Renal cortical epithelial cell (primary cell): ENCODE measurements at regions not wholly inside any gene's neighbourhood (a gene's known extent, or its start where the extent isn't known, plus 50 kb on each side); places are given as distances from the start of the nearest gene placed in this dataset.
"Not testable (repeated sequence)": the region's sequence is repeated elsewhere in the genome, so short reads cannot be mapped to it uniquely, and the experiment has no call there.

ENCODE experiments used
- DNase-seq: peaks from one replicate; pipeline ENCODE4 v3.0.0-alpha.2; 2011; ENCODE audit warnings: low read depth

DNA sequence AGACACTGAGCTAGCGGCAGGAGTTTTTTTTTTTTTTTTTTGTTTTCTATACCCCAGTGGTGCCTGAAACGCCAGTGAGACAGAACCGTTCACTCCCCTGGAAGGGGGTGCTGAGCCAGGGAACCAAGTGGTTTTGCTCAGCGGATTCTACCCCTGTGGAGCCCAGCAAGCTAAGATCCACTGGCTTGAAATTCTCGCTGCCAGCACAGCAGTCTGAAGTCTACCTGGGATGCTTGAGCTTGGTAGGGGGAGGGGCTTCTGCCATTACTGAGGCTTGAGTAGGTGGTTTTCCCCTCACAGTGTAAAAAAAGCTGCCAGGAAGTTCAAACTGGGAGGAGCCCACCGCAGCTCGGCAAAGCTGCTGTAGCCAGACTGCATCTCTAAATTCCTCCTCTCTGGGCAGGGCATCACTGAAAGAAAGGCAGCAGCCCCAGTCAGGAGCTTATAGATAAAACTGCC lies 173.0 kb downstream of the DMAC1 start:
- DNase-seq, result not testable (repeated sequence)

DNA sequence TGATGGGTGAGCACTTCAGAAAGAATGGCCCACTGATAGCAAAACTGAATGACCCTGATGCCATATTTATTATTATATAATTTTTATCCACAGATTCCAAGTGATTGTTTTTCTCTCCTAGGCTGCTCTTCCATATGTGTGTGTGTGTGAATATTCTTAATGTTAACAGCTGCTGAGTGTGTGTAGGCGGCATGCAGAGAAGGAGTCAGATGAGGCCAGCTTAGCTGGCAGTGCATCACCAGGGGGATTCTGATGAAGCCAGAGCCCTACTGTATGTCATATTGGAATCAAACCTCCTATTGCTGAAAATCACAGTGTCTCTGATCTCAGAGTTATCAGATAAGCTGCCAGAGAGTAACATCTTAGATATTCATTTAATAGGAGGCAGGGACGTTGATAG lies 177.1 kb downstream of the DMAC1 start:
- no peak for DNase-seq

DNA sequence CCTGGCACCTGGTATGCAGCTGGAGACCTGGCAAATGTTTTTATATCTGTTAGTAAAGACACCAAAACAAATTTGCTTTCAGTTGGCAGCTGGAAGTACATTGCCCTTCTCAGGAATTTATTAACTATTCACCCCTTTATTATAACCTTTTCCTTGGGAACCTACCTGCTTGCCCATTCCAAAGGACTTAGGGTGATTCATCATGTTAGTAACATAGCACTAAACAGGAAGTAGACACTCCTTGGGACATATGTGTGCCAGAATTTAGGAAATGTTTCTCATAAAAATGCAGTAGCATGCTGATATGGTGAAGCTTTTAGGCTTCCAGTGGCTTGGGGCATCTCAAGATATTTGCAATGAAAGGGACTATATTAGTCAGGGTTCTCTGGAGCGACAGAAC lies 184.2 kb downstream of the DMAC1 start:
- DNase-seq, result no peak

- DNase-seq, result no peak
Observed at GRCh38 chr9:7613931-7614330, 185.6 kb downstream of the DMAC1 start.

DNA sequence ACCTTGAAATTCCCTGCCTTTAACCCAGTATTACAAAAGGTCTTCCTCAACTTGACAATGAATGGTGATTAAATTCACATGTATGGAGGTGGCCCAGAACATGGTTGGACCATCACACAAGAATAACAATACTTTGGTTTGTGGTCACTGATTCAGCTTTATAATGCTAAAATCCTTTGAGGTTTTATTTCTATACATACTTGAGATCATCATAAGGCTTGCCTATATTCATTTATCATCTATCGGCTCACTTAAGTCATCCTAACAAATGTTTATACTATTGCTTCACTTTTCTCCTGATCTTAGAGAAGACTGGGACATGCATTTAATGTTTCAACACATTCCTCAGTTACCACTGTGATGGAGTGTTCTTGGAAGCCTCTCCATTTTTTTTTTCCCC lies 191.3 kb downstream of the DMAC1 start:
- no peak for DNase-seq

DNA sequence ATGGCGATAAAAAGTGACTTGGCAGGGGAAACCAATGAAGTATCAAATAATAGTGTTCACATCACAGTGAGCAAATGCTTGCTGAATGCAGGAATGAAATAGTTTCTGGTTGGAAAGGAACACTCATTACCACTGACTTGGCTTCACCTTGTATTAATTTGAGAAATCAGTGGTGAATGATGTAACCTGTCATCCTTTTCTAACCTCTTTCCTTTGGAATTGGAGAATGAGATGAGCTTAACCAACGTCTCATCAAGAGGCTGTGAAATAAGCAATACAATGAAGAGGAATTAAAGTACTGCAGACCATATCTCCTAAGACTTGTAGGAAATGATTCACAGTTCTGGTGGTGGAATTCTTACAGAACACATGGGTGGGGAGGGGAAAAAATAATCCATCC lies 192.2 kb downstream of the DMAC1 start:
- no peak for DNase-seq

GRCh38 chr9:7606591-7606990 lies 193.0 kb downstream of the DMAC1 start:
- no peak for DNase-seq

DNA sequence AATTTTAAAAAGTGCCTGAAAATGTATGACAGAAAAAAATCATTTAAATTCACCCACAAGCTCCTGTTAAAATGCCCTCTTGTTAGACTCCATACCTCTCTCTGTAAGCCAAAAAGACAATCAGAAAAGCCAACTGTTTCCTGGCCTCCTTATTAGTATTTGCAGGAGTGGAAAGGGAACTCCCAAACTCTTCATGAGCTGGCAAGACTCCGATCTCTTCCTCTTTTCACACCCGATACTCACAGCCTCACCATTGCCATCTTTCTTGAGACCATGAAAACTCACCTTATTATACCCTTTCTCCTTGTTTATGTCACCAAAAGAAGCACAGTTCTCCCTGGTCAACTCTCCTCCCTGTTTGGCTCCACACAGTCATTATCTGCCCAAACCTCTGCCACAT lies 197.8 kb downstream of the DMAC1 start:
- DNase-seq, result no peak

GRCh38 chr9:7597716-7598115 lies 201.9 kb downstream of the DMAC1 start:
- DNase-seq, result no peak

DNA sequence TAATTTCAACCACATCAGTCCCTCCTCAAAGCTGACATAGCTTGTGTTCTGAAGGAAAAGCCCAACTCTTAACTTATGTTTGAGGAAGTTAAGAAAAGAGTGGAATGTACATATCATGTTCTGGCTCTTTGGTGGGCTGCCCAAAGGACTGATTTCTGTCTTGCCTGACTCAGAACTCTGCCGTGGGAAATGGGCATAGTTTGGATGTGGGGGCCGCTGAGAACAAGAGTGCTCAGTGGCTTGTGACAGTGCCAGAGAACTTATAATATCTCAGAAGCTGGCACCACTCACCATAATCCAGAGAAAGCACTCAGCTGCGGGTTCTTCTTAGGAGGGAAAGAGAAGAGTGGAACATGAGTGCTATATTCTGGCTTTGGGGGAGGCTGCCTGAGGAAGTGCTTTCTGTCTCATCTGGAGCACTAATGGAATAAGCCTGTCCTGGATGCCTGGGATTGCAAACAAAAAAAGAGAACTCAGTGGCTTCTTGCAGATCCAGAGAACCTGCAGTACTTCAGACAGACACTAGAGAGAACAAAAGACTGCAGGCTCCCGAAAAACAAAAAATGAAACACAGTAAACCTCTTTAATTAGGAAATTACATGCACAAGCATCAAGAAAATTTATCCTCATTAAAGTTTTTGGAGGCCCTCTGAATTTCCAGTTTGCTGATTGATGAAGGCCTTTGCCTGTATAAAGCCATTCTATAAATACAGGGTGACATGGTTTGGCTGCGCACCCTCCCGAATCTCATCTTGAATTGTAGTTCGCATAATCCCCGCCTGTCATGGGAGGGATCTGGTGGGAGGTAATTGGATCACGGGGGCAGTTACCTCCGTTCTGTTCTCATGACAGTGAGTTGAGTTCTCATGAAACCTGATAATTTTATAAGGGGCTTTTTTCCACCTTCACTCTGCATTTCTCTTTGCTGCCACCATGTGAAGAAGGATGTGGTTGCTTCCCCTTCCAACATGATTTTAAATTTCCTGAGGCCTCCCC lies 207.0 kb downstream of the DMAC1 start:
- DNase-seq, result no peak

DNA sequence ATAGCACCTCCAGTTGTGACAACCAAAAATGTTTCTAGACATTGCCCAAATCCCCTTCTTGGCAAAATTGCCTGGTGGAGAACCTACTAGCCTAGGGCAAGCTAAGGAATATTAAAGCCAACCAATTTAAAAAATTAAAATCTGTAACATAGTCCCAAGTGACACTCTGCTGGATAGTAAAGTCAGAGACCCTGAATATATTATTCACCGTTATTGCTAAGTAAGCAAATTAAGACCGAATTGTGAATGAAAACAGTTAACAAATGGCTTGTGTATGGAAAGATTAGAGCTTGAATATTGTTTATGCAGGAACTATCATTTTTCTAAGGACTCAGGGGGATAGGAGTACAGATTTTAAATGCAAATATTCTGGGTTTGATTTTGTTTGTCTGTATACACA lies 208.1 kb downstream of the DMAC1 start:
- no peak for DNase-seq

GRCh38 chr9:7580568-7580967 lies 219.0 kb downstream of the DMAC1 start:
- no peak for DNase-seq

DNA sequence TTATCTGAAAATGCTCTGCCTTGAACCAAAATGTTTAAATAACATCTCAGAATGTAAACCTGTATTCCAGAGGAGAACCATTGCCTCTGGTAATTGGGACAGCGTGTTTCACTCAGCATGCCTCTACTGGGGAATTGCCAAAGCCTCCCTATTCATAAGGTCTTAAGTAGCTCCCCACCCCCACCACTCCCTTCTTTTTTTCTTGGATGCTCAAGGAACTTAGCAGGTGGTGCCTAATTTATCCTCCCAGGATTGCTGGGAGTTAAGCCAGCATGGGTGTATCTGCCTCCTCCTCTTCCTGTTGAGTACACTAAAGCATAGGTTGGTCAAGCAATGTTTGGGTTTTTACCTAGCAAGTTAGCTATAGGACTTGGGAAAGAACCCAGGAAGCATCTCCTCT lies 220.2 kb downstream of the DMAC1 start:
- DNase-seq, result no peak

GRCh38 chr9:7578951-7579350 lies 220.6 kb downstream of the DMAC1 start:
- DNase-seq, result no peak

- DNase-seq, result peak; percentile 38
Observed at GRCh38 chr9:7570107-7570720, 229.4 kb downstream of the DMAC1 start.

DNA sequence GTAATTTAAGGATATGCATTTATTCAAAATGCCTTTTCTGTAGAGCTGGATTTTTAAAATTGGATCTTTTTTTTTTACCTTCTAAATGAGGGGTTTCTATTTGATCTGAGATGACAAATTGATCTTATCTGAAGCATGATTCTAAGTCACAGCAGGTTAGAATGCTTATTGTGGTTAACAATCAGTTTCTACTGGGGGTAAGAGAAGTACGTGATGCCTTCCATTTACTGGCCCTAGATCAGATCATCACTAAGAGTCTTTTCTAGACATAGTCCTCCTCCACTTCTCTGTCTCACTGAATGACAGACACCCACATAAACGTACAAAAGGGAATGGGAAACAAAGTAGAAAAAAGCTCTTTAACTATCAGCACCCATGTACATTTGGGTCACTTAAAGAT lies 231.9 kb downstream of the DMAC1 start:
- no peak for DNase-seq

DNA sequence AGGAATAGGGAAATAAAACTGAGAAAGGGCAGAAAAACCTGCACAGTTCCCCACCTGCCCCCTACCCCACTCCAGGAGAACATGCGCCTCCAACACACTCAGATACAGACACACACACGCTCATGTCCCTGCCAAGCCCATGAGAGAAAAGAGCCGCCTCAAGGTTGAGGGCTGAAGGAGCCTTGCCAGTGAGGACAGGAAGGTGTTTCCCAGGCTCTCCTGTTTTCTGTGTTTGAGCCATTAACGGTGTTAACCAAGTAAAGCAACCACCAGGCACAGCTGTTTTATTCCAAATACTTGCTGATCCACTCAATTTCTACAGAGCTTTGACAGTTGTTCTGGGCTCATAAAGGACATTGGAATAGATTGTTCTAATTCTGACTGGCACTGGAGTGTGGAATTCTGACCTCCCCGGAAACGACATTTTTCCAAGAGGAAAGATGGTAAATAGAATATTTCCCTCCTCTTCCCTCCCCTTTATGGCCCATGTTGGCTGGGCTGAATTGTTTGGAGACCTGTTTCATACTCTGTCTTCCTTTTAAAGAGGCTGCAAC lies 238.0 kb downstream of the DMAC1 start:
- DNase-seq, result no peak

GRCh38 chr9:7560669-7561305 lies 238.8 kb downstream of the DMAC1 start:
- DNase-seq, result peak; percentile 3

- no peak for DNase-seq
Observed at GRCh38 chr9:7554699-7555098, 244.9 kb downstream of the DMAC1 start.

DNA sequence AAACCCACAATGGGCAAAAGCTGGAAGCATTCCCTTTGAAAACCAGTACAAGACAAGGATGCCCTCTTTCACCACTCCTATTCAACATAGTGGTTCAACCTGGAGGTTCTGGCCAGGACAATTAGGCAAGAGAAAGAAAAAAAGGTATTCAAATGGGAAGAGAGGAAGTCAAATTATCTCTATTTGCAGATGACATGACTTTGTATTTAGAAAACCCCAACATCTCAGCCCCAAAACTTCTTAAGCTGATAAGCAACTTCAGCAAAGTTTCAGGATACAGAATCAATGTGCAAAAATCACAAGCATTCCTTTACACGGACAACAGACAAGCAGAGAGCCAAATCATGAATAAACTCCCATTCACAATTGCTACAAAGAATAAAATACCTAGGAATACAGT lies 246.9 kb downstream of the DMAC1 start:
- DNase-seq, result not testable (repeated sequence)

DNA sequence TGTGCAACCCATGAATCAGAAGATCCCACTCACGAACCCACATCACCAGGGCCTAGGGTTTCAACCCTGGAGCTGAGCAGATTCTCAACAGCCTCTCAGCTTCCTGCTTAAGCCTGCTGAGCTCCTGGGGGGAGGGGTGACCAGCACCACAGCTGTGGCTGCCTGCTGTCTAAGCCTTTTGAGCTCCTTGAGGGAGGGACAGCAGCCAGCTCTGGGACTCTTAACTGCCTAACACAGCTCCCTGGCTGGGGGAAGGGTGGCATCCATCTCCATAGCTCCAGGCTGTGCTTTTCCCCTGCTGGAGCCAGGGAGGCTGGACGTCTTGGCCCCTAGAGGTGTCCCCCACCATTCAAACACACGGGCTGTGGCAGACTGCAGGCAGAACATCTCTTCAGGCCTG lies 250.3 kb downstream of the DMAC1 start:
- DNase-seq, result no peak

DNA sequence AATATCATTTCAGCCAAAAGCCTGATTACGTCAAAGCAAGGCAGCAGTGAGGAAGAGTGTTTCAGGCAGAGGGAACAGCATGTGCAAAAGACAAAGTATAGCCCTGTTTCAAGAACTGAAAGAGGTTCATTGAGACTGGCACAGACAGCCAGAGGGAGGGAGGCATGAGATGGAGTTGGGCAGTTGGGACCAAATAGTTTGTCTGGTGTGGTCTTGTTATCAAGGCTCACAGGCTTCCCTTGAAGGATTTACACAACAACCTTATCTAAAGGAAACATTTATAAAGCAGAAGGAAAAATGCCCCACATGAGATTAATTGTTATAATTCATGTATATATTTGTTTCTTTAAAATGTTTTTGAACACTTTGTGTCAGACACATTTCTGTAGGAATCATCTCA lies 253.3 kb downstream of the DMAC1 start:
- DNase-seq, result no peak
